ENCODE measurements at regions not wholly inside any gene's neighbourhood (a gene's known extent, or its start where the extent isn't known, plus 50 kb on each side); places are given as distances from the start of the nearest gene placed in this dataset.

DNA sequence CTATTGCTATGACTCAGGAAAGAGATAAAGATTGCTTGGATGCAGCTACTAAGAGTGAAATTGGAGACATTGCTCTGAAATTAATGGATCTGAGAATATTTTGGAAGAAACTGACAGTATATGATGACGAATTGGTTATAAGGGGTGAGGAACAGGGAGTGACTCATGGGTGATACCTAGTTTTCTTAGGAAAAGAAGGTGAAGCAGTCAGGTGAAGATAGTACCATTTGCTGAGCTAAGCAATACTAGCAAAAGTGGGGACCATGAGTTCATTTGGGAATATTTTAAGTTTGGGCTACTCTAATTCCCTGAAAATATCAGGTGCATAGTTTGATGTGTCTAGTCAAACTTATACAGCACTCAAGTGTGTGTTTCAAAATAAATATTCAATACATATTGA lies 260.1 kb upstream of the NFIA start:
- Histone ChIP-seq H3K4me3 (no peak overlapping the region), H3K27ac (no peak overlapping the region), H3K27me3 (no peaks in the 10 kb centered on the region), H3K9me3 (ENCODE audit: low read depth) (no peaks in the 10 kb centered on the region), H3K36me3 (no peaks in the 10 kb centered on the region), H3K4me1 (ENCODE audit: low read depth) (no peaks in the 10 kb centered on the region)
- TF ChIP-seq, protein P1, sequence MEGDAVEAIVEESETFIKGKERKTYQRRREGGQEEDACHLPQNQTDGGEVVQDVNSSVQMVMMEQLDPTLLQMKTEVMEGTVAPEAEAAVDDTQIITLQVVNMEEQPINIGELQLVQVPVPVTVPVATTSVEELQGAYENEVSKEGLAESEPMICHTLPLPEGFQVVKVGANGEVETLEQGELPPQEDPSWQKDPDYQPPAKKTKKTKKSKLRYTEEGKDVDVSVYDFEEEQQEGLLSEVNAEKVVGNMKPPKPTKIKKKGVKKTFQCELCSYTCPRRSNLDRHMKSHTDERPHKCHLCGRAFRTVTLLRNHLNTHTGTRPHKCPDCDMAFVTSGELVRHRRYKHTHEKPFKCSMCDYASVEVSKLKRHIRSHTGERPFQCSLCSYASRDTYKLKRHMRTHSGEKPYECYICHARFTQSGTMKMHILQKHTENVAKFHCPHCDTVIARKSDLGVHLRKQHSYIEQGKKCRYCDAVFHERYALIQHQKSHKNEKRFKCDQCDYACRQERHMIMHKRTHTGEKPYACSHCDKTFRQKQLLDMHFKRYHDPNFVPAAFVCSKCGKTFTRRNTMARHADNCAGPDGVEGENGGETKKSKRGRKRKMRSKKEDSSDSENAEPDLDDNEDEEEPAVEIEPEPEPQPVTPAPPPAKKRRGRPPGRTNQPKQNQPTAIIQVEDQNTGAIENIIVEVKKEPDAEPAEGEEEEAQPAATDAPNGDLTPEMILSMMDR (IDR thresholded peaks at IDR 0.05; ENCODE audit: low read depth, low read length) = no peak
- no peak for DNase-seq (ENCODE audit: low read depth in 1 of 2, low spot score in 1 of 2)

DNA sequence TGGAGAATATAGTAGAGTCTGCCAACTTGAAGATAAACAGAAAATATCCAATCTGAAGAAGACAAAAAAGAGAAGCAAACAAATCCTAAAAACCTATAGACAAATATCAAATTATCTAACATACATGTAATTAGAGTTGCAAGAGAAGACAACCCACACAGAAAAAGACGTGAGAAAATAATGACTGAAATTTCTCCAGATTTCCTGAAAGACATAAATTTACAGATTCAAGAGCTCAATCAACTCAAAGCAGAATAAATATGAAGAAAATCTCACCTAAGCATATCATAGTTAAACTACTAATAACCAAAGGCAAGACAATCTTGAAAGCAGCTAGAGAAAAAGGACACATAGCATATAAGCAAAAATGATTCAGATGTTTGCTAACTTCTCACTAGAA lies 261.2 kb upstream of the NFIA start:
- H3K9me3 ChIP-seq (ENCODE audit: low read depth) = no peaks in the 10 kb centered on the region
- no peak overlapping the region for H3K4me3 ChIP-seq
- no peak for DNase-seq (ENCODE audit: low read depth in 1 of 2, low spot score in 1 of 2)
- H3K36me3 ChIP-seq = no peaks in the 10 kb centered on the region
- H3K4me1 ChIP-seq (ENCODE audit: low read depth) = no peaks in the 10 kb centered on the region
- TF ChIP-seq, protein P1 (IDR thresholded peaks at IDR 0.05; ENCODE audit: low read depth, low read length) = no peak
- no peak overlapping the region for H3K27ac ChIP-seq
- no peaks in the 10 kb centered on the region for H3K27me3 ChIP-seq

DNA sequence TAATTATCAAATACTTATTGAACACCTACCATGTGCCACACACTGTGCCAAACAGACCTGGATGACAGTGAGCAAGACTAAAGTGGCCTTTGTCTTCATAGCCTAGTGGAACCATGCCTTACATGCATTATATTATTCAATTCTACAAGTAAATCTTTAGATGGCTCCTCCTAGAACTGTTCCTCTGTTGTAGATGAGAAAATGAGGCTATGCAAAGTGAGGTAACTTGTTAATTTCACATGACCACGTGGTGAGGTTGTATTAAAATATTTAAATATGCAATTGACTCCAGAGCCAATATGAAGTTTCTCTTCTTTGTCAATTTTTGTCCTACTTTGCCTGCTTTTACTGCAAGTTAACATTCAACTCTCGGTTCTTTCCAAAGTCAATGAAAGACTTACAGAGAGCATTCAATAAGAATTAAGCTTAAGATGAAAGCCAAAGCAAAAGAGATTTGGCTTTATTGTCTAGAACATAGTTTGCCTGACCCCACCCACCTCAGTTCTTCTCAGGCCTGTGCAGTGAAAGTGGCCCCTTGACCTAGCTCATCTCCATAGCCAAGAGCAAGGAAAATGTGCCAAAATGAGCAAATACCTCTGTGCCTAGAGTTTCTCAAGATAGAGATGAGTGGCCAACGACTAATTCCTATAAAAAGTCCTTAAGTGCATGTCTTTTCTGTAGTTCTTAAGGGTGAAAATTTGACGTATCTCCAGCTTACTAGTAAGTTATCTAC lies 263.2 kb upstream of the NFIA start:
- H3K4me3 ChIP-seq = no peak overlapping the region
- H3K36me3 ChIP-seq = no peaks in the 10 kb centered on the region
- H3K9me3 ChIP-seq (ENCODE audit: low read depth) = no peaks in the 10 kb centered on the region
- no peaks in the 10 kb centered on the region for H3K27me3 ChIP-seq
- no peak for DNase-seq (ENCODE audit: low read depth in 1 of 2, low spot score in 1 of 2)
- TF ChIP-seq, protein P1 (IDR thresholded peaks at IDR 0.05; ENCODE audit: low read depth, low read length) = no peak
- no peak overlapping the region for H3K27ac ChIP-seq
- no peaks in the 10 kb centered on the region for H3K4me1 ChIP-seq (ENCODE audit: low read depth)

DNA sequence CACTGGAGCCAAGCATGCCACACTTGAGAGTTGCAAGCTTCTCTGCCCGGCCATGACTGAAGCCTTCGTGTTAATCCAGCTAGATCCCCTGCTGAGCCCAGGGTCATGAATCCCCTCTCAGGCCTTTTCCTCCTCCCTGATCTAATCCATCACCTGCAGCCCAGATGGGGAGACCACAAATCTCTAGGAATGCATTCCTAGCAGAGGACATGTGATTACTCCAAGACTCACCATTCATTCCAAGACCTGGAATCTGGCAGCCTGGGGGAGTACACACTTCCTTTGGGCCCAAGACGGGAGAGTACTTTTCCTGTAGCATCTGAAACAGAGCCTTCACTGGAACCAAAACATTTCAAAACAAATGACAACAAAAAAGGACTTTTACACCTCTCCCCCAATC lies 269.3 kb upstream of the NFIA start:
- H3K27me3 ChIP-seq = no peaks in the 10 kb centered on the region
- TF ChIP-seq, protein P1 (IDR thresholded peaks at IDR 0.05; ENCODE audit: low read depth, low read length) = no peak
- no peak overlapping the region for H3K4me3 ChIP-seq
- no peaks in the 10 kb centered on the region for H3K4me1 ChIP-seq (ENCODE audit: low read depth)
- no peaks in the 10 kb centered on the region for H3K36me3 ChIP-seq
- H3K27ac ChIP-seq = no peak overlapping the region
- peak in 1 of 2 donors; percentile 21 for DNase-seq (ENCODE audit: low read depth in 1 of 2, low spot score in 1 of 2)
- H3K9me3 ChIP-seq (ENCODE audit: low read depth) = no peaks in the 10 kb centered on the region

DNA sequence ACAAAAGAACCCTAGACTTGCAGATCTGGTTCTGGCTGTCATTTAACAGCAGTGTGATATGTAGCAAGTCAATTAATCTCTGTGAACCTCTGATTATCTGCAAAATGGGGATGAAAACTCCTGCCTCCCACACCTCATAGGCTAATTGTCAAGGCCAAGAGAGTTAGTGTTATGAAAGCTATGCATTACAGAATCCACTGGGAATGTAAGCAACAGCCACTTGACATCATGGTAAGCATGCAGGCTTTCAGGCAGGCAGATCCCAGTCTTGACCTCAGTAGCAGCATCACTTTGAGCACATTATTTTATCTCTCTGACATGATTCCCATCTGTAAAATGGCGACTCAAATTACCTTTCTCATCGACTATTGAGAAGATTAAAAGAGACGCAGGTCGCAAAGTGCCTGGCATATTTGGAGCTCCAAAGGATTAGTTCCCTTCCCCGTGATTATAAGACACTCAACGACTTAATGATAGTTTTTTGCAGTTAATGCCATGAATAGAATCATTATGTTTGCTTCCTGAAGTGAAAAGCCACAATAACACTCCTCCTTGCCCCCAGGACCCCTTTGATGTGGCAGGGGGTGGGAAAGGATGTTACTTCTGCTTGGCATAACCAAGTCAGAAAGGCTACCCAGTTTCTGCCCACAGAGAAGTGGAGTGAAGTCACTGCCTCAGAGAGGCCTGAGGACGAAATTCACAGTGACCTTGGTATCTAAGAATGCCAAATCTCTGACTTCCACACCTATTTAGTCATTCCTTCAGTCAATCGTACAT lies 273.0 kb upstream of the NFIA start:
- Histone ChIP-seq H3K27me3 (no peaks in the 10 kb centered on the region), H3K4me3 (no peak overlapping the region), H3K27ac (no peak overlapping the region), H3K36me3 (no peaks in the 10 kb centered on the region), H3K4me1 (ENCODE audit: low read depth) (no peaks in the 10 kb centered on the region), H3K9me3 (ENCODE audit: low read depth) (no peaks in the 10 kb centered on the region)
- TF ChIP-seq, protein P1 (IDR thresholded peaks at IDR 0.05; ENCODE audit: low read depth, low read length) = no peak
- DNase-seq (ENCODE audit: low read depth in 1 of 2, low spot score in 1 of 2) = no peak
